Right kidney (tissue), 1 donor: ENCODE measurements at regions not wholly inside any gene's neighbourhood (a gene's known extent, or its start where the extent isn't known, plus 50 kb on each side); places are given as distances from the start of the nearest gene placed in this dataset.
A peak's percentile ranks its signal among the peaks of the same experiment; 100 is the strongest.
"Not testable (repeated sequence)": the region's sequence is repeated elsewhere in the genome, so short reads cannot be mapped to it uniquely, and the experiment has no call there.

Experiments
- DNase-seq: peaks from one replicate; pipeline ENCODE4 v3.0.0-alpha.2; 2016

DNA sequence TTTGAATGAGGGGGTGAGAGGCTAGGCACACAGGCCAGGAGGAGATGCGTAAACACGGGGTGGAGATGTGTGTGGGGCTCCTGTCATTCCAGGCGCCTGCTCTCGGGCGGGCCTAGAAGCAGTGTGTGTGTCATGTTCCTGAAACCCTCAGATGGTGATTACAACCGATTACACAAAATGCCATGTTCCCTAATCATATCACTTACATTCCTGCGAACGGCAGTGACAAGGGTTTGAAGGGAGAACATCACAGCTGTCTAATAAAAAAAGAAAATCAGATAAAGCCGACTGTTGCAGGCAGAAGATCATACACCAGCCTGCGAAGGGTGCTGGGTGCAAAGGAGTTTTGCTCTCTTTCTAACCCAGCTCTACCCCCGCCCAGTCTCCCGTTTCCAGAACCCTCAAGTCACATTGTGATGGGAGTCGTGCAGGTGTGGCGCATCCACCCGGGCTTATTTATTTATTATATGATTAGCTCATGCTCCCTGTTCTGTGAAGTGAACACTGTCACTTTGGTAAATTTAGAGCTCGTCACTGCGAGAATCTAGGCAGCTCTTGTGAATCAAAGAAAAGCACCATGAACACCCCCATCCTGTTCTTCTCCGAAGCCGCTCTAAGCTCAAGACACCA is 140.3 kb downstream of the NR2F2 start:
- DNase-seq: no peak

DNA sequence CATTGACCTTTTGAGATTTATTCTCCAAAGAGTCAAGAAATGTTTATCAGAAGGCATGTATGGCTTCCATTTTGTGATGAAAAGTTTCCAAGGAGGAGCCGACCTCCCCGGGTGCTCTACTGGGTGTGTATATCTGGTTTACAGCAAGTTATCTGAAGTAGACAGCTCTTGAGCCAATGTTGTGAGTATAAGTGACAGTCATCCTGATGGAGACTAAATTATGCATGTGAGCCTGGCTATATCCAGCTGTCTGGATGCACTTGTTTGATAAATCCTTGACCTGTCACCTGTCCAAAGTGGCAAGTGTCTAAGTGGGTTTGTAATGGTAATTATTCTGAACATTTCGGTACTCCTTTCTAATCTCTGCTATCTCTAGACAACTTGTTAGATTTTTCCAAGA is 142.2 kb downstream of the NR2F2 start:
- no peak for DNase-seq

DNA sequence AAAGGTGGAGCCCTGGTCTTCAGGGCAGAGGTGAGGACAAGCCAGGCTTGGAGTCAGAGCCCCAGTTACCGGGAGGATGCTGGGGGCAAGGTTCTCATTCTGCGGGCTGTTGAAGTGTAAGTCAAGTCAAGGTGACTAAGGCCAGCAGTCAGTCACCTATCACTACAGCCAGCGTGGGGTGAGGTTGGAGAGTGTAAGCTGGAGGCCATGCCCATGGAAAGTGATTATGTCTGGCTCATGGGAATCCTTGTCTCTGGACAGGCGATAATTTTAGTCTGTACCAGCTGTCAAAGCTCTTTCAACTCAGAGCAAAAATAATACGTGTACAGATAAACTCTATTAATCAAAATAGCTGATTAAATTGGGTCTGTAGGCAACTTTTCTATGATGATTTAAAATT is 143.1 kb downstream of the NR2F2 start:
- no peak for DNase-seq

DNA sequence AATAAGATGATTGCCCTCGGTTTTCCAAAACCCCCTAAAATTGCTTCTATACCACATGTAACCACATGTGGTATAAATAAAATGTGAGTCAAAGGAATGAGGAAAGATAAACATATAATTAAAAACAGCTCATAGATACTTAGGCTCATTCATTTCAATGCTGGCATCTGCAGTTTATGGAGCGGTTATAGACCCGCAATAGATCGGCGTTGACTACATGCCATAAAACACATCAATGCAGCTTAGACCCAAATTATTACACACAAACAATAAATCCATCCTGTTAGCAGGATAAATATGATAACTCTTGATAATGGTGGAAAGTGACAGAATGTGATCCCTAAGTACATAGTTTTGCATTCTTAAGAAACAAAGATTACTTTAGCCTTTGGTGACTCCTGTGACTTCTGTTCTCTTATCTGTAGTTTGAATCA is 143.7 kb downstream of the NR2F2 start:
- DNase-seq: no peak

DNA sequence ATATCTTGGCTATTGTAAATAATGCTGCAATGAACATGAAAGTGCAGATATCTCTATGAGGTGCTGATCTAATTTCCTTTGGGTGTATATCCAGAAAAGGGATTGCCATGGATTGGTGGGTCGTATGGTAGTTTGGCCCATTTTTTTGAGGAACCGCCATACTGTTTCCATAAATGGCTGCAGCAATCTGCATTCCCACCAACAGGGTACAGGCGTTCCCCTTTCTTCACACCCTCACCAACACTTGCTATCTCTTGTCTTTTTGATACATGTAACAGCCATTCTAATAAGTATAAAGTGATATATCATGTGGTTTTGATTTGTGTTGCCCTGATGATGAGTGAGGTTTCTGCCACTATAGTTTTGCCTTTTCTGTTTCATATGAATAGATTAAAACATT is 146.7 kb downstream of the NR2F2 start:
- no peak for DNase-seq

DNA sequence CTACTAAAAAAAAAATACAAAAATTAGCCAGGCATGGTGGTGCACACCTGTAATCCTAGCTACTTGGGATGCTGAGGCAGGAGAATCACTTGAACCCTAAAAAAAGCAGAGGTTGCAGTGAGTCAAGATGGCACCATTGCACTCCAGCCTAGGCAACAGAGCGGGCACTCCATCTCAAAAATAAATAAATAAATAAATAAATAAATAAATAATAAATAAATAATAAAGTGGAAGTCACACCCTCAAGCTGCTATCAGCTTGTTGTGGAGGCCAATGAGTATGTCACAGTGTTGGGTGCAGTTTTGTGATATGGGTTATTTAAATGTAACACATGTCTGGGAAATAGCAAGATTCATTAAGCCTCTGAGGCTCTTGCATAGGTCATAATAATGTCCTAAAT is 153.9 kb downstream of the NR2F2 start:
- not testable (repeated sequence) for DNase-seq

DNA sequence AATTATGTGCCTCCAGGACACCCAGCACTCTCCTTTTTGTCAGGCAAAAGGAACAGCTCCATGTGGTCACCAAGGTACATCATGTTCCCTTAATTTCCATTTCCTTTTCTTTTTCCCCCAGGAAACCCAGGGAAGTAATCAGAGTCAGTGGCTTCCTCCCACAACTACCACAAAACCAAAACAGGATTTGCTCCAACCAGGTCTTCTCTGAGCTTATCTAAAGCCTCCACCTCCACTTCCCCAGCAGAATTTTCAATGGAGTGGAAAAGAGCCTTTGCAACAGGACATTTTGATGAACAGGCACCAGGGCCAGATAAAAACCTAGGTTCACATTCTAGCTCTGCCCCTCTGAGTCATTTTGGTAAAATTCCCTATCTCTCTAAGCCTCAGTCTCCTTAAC is 154.3 kb downstream of the NR2F2 start:
- DNase-seq: no peak

DNA sequence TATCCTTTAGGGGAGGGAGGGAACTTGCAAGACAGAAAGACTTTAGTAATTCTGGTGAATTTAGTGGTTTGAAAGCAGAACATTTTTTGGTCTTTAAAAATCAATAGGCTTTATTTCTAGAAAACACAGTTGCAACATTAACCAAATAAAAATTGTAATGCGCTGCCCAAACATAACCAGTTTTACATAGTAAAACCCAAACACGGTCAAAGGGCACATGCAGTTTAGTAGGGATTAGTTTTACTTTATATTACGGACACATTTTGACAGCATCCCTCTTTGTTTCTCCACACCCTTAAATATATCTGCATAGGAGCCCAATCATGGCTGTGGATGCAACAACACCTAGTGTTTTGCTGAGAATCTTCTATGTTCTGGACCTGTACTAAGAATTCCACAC is 156.7 kb downstream of the NR2F2 start:
- no peak for DNase-seq

DNA sequence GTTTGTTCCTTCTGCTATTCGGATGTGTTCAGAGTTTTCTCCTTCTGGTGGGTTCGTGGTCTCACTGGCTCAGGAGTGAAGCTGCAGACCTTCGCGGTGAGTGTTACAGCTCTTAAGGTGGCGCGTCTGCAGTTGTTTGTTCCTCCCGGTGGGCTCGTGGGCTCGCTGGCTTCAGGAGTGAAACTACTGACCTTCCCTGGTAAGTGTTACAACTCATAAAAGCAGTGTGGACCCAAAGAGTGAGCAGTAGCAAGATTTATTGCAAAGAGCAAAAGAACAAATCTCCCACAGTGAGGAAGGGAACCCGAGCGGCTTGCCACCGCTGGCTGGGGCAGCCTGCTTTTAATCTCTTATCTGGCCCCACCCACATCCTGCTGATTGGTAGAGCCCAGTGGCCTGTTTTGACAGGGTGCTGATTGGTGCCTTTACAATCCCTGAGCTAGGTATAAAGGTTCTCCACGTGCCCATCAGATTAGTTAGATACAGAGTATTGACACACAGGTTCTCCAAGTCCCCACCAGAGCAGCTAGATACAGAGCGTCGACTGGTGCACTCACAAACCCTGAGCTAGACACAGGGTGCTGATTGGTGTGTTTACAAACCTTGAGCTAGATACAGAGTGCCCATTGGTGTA is 160.7 kb downstream of the NR2F2 start:
- peak; percentile 16 for DNase-seq

DNA sequence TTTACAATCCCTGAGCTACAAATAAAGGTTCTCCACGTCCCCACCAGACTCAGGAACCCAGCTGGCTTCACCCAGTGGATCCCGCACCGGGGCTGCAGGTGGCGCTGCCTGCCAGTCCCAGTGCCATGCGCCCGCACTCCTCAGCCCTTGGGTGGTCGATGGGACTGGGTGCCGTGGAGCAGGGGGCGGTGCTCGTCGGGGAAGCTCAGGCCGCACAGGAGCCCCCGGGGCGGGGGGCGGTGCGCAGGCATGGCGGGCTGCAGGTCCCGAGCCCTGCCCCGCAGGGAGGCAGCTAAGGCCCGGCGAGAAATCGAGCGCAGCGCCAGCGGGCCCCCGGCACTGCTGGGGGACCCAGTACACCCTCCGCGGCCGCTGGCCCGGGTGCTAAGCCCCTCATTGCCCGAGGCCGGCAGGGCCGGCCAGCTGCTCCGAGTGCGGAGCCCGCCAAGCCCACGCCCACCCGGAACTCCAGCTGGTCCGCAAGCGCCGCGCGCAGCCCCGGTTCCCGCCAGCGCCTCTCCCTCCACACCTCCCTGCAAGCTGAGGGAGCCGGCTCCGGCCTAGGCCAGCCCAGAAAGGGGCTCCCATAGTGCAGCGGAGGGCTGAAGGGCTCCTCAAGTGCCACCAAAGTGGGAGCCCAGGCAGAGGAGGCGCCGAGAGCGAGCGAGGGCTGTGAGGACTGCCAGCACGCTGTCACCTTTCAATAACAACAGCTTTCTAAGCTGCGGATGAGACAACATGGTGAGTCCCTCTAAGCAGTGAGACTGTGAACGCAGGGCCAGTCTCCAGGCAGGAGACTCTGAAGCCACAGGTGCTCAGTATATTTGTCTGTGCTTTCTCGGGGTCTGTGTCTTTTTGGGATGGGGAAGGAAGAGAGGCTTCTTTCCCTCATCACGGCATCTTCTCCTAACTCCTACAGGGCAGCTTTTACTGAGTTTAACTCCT is 161.5 kb downstream of the NR2F2 start:
- not testable (repeated sequence) for DNase-seq

DNA sequence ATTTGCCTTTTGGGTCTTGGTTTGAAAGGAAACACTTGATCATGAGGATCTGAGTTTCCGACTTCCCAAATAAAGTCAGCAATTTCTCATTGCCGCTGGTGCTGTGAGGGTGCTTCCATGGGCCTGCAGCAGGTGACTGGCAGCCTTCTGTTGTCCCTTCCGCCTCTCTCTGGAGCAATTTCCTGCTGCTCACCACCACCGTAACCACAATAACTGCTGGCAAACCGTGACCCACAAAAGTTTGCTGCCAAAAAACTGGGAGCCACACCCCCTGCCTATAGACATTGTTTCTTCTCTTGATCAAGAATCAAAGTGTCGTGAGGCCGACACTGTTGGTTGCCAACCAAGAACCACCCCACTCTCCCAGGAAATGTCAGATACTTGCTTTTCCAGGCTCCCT is 164.0 kb downstream of the NR2F2 start:
- DNase-seq: no peak

DNA sequence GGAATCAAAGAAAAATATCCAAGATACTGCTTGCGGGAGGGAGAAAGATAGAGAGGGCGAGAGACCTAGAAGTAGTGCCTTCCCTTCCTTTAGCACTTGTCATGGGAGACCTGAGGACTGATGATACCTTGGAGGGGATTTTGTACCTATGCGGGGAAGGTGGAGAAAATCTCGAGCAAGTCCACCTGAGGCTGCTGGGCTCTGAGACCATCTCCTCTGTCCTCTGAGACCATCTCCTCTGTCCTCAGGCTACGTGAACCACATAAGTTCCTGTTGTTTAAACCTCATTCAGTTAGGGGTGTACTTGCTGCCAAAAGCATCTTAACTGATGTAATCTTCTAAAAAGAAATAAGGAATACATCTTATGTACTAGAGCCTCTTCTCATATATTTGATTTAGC is 164.9 kb downstream of the NR2F2 start:
- DNase-seq: no peak

DNA sequence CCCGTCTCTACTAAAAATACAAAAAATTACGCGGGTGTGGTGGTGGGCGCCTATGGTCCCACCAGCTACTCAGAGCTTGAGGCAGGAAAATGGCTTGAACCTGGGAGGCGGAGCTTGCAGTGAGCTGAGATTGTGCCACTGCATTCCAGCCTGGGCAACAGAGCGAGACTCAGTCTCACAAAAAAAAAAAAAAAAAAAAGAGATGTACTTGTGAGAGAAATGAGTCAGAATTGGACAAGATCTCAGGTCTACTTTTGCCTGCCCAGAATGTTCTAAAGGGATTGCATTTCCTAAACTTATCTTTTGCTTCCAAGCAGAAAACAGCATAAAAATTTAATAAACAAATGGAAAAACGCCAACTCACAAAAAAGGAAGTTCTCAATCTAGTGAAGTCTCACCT is 167.5 kb downstream of the NR2F2 start:
- no peak for DNase-seq

DNA sequence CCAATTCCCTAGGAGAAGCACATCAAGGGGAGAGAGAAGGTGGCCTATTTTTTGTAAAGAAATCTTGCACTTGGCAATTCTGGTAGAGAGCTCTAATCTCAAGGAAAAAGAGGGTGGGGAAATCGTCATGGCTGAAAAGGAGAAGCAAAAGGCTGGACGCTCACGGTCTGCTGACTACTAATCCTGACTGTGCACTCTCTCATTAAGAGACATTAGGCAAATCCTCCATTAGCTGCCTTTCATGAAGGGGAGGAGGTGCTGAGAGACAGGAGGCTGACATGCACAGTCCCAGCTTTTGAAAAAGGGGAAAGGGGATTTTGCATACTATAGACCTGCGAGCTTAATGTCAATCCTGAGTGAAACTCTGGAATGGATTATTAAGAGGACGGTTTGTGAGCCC is 170.0 kb downstream of the NR2F2 start:
- no peak for DNase-seq

DNA sequence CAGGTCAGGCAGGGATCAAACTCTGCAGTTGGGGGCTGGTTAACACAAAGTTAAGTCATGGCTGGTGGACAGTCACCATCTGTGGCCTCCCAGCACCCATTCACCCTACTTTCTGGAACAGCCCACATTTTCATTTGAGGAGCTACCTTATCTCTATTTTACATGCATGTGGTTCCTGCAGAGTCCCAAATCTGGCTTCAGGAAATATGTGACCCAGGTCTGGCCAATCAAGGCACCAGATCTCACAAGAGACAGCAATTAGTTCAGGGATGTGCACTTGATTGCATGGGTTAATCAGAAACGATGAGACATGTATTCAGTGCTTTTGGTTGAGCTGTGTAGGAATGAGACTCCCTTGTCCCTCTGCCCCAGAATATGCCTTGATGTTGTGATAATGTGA is 170.9 kb downstream of the NR2F2 start:
- no peak for DNase-seq

DNA sequence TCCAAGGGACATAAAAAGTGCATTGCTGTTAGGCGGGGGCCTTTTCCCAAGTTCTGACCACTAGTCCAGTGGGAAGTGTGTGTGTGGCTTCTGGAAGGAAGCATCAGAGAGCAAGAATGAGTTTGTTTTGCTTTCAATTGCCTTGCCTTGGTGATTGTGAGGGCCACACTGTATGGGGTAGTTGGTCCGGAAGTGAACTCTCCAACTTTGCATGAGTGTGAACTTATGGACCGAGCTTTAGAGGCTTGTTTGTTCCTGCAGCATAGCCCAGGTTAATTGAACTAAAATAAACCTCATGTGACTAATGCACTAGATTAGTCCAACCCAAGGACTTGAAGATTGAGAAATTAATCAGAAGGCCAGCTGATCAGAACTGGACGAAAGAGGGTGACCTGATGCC is 171.7 kb downstream of the NR2F2 start:
- DNase-seq: no peak

DNA sequence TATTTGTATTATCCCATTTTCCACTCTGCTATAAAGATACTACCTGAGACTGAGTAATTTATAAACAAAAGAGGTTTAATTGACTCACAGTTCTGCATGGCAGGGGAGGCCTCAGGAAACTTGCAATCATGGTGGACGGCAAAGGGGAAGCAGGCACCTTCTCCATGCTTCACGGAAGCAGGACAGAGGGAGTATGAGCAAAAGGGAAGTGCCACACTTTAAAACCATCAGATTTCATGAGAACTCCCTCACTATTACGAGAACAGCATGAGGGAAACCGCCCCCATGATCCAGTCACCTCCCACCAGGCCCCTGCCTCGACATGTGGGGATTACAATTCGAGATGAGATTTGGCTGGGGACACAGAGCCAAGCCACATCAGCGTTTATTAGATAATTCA is 172.8 kb downstream of the NR2F2 start:
- DNase-seq: no peak

DNA sequence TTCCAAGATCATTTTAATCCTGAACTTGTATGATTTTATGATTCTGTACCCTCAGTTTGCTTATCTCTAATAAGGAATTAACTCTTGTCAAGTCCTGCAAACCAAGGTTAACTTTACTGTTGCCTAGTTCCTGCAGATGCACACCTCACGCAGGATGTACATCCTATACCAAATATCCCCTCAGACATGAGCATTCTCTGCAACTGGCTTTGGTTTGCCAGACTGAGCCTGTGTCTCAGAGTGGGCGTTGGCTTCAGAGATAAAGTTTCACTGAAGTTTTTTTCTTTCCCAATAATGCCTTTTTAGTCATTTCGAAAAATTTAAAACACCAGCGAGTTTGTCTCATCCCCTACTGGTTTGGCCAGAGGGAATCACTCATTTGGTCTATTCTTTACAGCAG is 173.9 kb downstream of the NR2F2 start:
- no peak for DNase-seq

DNA sequence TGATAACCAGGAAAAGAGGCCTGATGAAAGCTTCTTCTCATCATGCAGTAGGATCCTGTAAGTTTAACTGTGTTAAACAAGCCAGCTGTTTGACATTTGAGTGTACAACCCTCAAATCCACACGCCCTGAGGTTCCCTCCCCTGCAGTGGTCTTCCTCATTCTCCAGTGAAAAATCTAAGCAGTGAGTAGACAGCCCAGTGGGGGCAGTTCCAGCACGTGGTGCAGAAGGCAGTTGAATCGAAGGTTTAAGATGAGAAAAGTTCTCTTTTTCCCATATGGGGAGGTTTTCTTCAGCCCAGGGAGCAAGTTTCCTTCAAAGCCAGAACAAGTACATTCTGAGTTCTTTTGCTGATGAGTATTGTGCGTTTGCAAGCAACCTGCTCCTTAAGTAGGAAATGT is 174.5 kb downstream of the NR2F2 start:
- DNase-seq: no peak

DNA sequence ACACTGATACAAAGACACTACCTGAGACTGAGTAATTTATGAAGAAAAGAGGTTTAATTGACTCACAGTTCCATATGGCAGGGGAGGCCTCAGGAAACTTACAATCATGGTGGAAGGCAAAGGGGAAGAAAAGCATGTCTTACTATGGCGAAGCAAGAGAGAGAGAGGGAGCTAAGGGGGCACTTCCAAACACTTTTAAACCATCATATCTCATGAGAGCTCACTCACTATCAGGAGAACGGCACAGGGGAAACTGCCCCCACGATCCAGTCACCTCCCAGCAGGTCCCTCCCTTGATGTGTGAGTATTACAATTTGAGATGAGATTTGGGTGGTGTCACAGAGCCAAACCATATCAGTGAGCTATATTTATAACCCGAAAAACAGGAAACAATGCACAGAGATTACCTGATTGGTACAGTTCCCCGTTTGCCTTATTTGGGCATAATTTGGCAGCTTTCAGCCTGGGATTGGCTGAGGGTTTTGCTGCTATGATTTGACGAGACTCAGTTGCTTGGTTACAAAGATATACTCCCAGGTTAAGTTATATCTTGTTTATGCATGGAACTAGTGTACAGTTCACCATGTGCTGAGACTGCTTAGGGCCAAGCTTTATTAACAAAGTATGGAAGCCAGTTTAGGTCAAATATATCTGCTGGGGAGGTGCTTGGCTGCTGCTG is 184.2 kb downstream of the NR2F2 start:
- no peak for DNase-seq

DNA sequence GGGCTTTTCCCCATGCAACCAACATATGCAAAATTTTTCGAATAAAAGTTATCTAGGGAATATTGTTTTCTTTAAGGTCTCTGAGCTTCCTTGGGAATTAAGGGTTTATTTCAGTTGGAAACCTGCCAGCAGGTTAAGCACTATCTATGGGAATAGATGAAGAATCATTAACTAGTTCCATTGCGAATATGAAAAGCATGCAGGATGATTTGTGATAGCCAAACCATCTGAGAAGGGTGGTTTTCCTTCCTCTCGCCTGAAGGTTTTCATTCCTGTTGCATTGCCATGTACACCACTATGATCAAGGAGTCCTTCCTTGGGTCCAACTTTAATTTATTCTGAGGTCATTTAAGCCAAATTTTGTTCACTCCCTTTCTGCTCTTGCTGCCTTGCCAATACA is 184.9 kb downstream of the NR2F2 start:
- peak; percentile 12 for DNase-seq

DNA sequence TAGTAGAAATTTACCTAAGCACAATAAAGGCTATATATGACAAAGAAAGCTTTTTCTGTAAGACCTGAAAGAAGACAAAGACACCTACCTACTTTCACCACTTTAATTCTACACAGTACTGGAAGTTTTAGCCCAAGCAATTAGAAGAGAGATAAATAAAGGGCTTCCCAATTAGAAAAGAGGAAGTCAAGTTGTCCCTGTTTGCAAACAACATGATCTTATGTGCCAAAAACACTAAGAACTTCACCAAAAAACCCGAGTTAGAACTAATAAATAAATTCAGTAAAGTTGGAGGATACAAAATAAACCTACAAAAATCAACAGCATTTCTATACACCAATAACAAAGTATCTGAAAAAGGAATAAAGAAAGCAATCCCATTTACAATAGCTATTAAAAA is 190.9 kb downstream of the NR2F2 start:
- no peak for DNase-seq
